ENCODE measurements at regions not wholly inside any gene's neighbourhood (a gene's known extent, or its start where the extent isn't known, plus 50 kb on each side); places are given as distances from the start of the nearest gene placed in this dataset.
"Not testable (repeated sequence)": the region's sequence is repeated elsewhere in the genome, so short reads cannot be mapped to it uniquely, and the experiment has no call there.

DNA sequence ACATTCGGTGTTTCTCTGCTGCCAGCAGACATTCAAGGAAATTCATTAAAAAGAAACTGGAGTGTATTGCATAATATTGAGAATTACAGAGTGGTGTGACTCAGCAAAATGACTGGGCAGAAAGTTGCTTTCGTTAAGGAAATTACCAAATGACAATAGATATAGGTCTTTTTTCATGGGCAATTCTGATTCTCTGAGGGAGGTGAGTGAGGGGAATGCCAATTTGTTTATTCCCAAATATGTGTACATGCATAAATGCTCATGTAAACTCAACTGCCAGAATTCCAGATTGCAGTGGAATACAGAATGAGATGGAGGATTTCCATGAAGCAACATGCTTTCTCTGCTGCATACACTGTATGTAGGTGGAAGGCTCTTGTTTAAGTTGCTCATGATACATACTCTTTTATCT lies 1730.1 kb downstream of the SLITRK5 start:
- DNase-seq, result no peak

DNA sequence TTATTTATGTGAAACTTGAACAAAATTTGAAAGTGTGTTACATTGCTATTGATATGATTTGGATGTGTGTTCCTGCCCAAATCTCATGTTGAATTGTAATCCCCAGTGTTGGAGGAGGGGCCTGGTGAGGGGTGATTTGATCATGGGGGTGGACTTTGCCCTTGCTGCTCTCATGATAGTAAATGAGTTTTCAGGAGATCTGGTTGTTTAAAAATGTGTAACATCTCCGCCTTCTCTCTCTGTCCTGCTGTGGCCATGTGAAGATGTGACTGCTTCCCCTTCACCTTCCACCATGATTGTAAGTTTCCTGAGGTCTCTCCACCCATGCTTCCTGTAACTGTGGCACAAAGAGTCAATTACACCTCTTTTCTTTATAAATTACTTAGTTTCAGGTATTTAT lies 1731.0 kb downstream of the SLITRK5 start:
- DNase-seq, result no peak

DNA sequence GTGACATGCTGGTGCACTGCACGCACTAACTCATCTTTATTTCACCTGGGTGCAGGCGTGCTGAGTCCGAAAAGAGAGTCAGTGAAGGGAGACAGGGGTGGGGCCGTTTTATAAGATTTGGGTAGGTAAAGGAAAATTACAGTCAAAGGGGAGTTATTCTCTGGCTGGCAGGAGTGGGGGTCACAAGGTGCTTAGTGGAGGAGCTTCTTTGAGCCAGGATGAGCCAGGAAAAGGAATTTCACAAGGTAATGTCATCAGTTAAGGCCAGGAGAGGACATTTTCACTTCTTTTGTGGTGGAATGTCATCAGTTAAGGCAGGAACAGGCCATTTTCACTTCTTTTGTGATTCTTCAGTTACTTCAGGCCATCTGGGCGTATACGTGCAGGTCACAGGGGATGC lies 1734.9 kb downstream of the SLITRK5 start:
- not testable (repeated sequence) for DNase-seq

- no peak for DNase-seq
Measured at GRCh38 chr13:89407357-89407756, 1736.2 kb downstream of the SLITRK5 start.

DNA sequence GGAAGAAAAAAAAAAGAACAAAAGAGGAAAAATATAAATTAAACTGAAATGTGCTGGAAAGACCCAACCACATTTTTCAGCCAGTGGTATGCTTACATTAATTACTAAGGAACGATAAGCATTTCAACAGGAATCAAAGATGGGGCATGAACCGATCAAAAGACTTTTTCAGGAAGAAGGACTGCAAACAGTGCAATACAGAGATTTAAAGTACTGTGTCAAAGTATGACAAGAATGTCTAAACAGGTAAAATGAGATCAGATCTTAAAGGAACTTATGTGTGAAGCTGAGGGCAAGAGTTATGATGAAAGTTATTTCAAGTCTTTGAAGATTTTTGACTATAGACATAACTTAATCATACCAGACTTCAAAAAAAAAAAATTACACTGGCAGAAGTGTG lies 1761.8 kb downstream of the SLITRK5 start:
- DNase-seq, result no peak

GRCh38 chr13:89434624-89435023 lies 1763.5 kb downstream of the SLITRK5 start:
- peak; percentile 29 for DNase-seq

DNA sequence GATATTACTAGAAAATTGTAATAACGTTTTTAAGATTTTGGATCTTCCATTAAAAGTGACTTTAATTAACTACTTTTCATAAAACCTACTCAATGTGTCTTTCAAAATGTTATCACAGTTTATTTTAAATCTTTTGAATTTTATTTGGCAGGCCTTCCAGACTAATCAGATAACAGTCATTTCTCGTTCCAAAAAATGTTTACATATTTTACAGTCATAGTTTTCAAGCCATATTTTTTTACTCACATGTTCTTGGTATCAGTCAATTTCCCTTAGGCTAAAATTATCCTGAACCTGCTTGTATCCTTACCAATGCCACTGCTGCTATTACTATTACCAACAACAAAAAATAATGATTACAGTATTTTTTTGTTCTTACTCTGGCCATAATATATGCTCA lies 1783.5 kb downstream of the SLITRK5 start:
- DNase-seq, result no peak

DNA sequence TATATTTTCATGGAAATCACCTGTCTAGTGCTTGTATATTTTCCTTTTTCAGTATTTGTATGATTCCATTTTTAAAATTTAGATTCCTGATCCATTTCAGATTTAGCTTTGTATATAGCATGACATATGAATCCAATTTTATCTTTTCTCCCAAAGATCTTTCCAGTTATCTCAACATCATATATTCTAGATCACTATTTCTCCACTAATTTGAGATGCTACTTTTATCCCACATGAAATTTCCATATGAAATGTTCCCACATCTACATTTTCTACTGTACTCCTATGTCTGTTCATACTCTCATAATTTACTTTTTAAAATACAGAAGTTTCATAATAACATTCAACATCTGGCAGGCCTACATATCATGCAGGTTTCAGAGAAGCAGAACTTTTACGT lies 1784.1 kb downstream of the SLITRK5 start:
- DNase-seq, result no peak

DNA sequence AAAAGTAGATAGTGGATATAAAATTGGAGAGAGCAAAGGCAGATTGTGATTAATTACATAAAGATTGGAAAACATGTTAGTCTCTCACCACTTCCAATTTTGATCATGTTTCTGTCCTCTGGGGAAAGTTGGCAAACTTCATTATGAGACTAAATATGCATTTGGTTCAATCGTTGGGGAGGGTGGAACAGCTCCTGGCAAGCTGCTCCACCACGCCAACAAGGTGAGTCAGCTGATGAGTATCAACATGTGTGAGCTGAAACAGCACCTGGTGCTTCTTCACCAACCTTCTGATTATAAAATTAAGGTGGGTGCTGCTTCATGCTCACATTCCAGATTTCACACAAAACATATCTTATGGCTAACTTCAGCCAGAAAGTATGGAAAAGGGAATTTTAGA lies 1784.6 kb downstream of the SLITRK5 start:
- no peak for DNase-seq

- no peak for DNase-seq
Measured at GRCh38 chr13:89457977-89458376, 1786.8 kb downstream of the SLITRK5 start.

GRCh38 chr13:89458456-89458855 lies 1787.3 kb downstream of the SLITRK5 start:
- DNase-seq, result no peak

DNA sequence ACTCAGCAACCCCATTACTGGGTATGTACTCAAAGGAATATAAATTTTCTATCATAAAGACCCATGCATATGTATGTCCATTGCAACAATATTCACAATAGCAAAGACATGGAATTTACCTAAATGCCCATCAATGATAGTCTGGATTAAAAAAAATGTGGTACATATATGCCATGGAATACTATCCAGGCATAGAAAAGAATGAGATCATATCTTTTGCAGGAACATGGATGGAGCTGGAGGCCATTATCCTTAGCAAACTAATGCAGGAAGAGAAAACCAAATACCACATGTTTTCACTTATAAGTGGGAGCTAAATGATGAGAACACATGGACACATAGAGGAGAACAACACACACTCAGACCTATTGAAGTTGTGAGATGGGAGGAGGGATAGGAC lies 1789.7 kb downstream of the SLITRK5 start:
- DNase-seq, result not testable (repeated sequence)

GRCh38 chr13:89465366-89465765 lies 1794.2 kb downstream of the SLITRK5 start:
- DNase-seq, result no peak

DNA sequence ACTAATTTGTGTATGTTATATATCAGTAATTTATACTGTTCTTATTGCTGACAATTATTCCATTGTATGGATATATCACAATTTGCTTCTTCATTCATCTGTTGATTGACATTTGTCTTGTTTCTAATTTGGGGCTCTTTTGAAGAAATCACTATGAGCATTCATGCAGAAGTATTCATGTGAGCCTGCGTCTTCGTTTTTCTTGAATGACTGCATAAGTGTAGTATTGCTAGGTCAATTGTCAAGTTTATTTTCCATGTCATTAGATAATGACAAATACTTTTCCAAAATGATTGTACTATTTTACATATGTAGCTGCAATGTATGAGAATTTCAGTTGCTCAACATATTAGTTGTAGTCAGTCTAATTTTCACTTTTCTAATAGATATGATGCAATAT lies 1796.9 kb downstream of the SLITRK5 start:
- no peak for DNase-seq

DNA sequence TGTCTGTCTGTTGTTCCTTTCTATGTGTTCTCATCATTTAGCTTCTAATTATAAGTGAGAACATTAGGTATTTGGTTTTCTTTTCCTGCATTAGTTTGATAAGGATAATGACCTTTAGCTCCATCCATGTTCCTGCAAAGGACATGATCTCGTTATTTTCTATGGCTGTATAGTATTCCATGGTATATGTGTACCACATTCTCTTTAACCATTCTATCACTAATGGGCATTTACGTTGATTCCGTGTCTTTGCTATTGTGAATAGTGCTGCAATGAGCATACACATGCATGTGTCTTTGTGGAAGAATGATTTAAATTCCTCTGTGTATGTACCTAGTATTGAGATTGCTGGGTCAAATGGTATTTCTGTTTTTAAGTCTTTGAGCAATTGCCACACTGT lies 1799.7 kb downstream of the SLITRK5 start:
- no peak for DNase-seq

- DNase-seq, result no peak
Measured at GRCh38 chr13:89474432-89474831, 1803.3 kb downstream of the SLITRK5 start.

DNA sequence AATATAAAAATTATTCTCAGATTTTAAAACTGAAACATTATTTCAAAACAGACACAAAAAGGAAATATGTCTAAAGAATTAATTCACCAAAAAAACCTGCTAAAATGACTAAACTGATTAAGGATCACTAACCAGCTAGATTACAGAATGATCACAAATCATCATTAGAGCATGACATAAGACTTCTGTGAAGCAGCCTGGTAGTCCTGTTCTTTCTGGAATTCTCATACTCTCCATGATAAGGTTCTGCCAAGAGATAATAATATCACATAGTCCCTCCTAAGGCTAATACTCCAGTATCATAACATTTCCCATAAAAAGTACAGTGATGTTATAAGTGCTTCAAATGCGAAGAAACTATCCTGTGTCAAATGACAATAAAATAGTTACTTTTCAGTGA lies 1814.9 kb downstream of the SLITRK5 start:
- no peak for DNase-seq

GRCh38 chr13:89486709-89487108 lies 1815.5 kb downstream of the SLITRK5 start:
- DNase-seq, result no peak

DNA sequence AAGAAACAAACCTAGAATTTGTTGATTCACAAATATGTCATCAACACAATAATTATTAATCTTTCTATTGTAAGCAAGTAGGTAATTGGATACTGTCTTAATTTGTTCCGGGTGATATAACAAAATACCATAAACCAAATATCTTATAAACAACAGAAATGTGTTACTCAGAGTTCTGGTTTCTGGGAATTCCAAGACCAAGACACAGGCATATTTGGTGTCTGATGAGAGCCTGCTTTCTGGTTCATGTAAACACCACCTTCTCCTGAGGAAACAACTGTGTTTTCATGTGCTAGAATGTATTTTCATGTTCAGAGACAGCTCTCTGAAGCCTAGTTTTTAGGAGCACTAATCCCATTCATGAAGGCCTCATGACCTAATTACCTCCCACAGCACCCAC lies 1819.5 kb downstream of the SLITRK5 start:
- no peak for DNase-seq

GRCh38 chr13:89496478-89496877 lies 1825.3 kb downstream of the SLITRK5 start:
- no peak for DNase-seq

DNA sequence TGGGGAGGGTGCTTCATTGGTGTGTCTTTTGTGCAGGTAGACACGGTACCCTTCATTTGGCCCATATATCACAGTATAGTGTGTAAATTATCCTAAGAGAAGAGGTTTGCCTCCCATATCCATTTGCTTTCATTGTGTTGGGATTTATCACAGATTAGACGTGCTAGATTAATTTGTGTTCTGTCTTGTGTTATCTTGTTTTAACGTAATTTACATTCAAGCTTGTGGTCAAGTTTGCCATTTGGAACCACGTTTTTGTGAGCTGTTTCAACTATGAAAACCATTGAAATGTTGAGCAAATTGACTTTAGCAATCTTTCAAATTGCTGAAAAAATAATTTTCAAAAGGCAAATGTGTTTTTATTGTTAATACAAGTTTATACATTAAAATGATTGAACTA lies 1826.5 kb downstream of the SLITRK5 start:
- no peak for DNase-seq

DNA sequence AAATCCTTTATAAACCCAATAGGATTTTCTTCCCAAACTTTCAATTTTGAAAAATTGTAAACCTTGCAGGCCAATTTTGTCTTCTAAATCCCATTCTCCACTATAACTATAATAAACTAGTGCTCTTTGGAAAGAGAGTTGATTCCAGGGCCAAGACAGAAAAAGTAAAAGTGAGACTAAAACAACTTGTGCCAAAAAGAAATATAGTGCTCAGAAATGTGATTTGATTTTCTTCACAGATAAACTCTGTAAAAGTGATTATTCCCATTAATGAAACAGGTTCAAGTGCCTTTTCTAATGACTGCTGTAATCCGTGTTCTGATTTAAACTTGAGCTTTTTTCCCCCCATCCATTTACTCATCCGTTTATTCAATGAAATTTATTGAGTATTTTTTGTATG lies 1831.1 kb downstream of the SLITRK5 start:
- no peak for DNase-seq

GRCh38 chr13:89514534-89515312 lies 1832.8 kb upstream of the MIR17HG start:
- DNase-seq, result peak; percentile 76

GRCh38 chr13:89515948-89516347 lies 1831.5 kb upstream of the MIR17HG start:
- DNase-seq, result no peak
